ENCODE measurements at regions not wholly inside any gene's neighbourhood (a gene's known extent, or its start where the extent isn't known, plus 50 kb on each side); places are given as distances from the start of the nearest gene placed in this dataset.
A peak's percentile ranks its signal among the peaks of the same experiment; 100 is the strongest.

- TF ChIP-seq POLR2AphosphoS5 (IDR thresholded peaks at IDR 0.05; ENCODE audit: low read depth, low read length), result no peak
- no peak for TF ChIP-seq POLR2A (IDR thresholded peaks at IDR 0.05; ENCODE audit: low read depth, low read length)
- TF ChIP-seq TAF1 (IDR thresholded peaks at IDR 0.05; ENCODE audit: low read depth, low read length), result no peak
- peak; percentile 51 for TF ChIP-seq SPI1 (IDR thresholded peaks at IDR 0.05; ENCODE audit: low read depth, low read length)
- TF ChIP-seq PAX5 (IDR thresholded peaks at IDR 0.05; ENCODE audit: insufficient read depth, low read length, severe bottlenecking), result no peak
These were observed 540.9 kb downstream of the PPARGC1A start for GRCh38 chr4:23348789-23349498.

All from GM12891 (cell line).